HT1080 (cell line): ENCODE measurements at regions not wholly inside any gene's neighbourhood (a gene's known extent, or its start where the extent isn't known, plus 50 kb on each side); places are given as distances from the start of the nearest gene placed in this dataset.
A peak's percentile ranks its signal among the peaks of the same experiment; 100 is the strongest.

ENCODE experiments used
- DNase-seq: peaks from one replicate; pipeline ENCODE4 v3.0.0-alpha.2; 2015; ENCODE audit warnings: low read depth

DNA sequence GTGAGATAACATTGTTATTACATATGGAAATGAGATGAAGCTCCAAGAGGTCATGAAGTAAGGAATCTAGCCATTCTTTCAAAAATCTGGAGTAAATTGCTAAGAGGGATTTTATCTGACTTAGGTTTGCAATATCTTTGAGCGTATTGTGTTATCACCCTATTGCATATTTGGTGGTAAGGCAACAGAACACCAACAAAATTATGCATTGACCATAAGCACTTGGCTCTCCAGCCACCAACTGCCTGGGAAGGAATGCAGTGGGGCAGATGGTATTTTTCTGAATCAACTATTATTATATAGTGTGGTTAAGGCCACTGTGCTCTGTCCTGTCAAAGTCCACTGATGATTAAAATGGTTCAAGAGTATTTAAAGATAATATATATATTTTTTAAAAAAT lies 287.9 kb upstream of the SEMA6D start:
- DNase-seq = no peak

DNA sequence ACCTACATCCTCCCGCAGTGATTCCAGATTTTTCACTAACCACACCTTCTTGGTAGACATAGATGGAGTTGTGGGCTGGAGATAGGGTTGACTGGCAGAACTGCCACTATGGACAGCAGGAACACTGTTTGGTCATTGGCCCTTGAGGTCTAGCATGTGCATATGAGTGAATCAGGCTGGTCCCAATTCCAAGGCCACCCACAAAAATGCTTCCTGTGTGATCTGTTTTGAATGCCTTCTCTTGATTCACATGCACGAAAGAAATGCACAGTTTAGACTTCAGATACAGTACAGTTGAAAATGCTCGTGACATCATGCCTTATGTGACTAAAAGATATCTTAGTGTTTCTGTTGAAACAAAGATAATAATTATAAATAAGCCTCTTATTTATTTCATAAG lies 285.8 kb upstream of the SEMA6D start:
- peak; percentile 44 for DNase-seq

DNA sequence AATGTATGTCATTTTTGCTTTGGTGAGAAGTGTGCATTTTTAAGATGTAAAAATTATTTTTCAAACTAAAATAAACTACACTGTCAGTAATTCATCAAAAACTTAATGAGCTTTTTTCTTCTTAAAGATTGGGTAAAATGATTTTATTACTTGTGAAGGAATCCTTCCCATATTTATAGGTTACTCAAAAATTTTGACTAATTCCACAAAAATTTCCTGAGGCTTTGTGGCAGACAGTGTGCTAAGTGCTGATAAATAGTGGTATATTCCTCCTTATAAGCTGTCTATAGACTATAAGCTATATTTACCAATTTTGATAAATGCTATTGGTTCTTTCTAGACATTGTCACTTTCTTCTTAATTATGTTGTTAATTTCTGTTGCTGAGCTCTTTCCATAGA lies 284.5 kb upstream of the SEMA6D start:
- no peak for DNase-seq

DNA sequence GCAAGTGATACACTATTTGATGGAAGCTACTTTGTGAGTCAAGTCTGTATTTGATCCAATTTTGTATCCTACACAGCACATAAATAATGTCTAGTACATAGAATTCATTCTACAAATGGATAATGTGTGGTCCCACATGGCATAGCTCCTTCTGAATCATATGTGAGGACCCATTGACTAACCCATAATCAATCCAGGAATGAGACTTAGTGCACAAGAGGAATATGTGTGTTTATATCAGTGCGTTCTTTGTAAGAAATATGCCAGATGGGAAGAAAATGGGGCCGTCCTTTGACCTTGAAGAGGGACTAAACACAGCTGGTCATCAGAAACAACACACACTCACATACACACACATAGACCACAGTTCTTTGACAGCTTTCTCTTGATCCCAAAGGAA lies 282.7 kb upstream of the SEMA6D start:
- DNase-seq = no peak

DNA sequence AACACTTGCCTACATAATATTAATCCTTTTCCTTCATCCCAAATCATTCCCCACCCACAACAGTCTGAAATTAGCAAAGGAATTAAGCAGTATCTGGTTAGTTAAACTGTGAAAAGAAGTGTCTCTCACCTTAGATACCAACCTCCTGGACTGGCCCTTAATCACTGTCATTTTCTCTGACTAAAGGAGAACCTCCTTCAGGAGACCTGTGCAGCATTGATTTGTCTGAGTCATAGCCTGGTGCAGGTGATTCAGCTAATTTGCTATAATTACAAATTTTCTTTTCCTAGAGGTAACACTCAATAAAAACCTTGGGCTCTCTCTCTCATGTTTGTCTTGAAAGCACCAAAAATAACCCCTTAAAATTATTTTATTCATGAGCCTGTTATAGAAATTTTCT lies 279.8 kb upstream of the SEMA6D start:
- no peak for DNase-seq

DNA sequence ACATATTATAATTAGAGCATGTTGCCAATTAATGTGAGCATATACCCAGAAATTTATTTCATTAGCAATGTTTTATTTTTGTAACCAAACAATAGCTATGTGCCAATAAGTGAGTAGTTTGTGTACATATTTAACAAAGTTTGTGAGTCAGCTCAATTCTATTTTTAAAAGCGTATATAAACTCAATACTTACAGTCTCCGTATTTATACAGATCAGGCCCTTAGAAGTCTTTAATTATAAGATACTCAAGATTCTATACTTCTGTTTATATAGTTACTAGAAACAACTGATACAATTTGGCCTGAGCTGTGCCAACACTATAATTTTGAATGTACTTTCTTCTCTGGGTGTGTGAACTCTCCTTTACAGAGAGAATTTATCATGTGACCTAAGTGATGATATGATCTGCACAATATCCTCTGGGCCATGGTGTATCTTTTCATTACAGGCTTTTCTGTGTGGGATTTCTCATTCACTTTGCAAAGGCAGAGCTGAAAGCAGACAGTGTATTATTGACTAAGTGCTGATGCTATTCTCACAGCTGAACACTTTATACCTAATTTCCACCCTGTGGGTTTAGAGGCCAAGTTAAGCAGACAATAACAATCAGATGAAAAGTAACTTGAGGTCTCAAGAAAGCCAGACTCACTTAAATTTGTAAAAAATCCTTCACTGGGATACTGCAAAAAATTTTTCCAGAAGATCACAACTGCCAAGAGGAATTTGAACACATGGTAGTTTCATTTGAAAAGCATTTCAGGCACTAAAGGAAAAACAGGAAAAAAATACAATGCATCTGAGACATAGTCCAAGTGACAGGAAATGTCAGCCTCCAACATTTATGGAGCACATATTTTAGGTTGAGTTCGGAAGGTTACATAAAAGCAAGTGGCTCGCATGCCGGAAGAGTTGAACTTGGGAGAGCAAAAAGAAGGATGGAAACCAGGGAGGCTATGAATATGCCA lies 277.9 kb upstream of the SEMA6D start:
- no peak for DNase-seq

DNA sequence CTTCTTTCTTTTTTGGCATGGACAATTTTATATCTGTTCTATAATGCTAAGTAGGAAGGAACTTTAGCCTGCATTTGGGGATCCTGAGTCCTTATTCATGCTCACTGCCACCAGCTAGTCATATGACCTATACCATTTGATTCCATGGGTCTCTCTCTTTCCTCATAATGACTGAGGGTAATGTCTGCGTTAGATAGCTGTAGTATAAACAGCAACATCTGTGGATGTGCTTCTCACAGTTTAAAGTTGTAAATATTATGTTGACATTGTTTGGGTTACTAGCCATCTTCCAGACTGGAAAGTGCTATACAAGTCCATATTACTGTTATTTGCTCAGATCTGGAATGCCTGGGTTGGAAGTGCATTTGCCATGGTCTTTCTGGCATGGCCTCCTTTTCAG lies 274.9 kb upstream of the SEMA6D start:
- DNase-seq = no peak

DNA sequence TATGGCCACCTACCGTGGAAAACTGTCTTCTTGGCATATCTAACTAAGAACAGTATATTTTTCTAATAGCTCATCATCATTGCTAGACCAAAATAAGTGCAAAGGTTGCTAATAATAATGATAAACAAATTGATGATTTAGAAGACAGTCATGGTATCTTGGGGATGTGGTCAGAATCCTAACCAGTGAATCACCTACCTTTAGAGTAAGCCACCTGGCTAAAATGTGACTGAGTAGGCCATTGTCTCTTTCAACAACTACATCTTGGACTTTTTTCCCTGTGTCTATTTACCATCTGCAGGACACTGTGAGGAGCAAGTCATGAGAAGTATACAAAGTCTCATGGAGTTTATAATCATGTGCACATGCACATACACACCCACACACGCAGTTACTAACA lies 273.5 kb upstream of the SEMA6D start:
- peak; percentile 14 for DNase-seq

DNA sequence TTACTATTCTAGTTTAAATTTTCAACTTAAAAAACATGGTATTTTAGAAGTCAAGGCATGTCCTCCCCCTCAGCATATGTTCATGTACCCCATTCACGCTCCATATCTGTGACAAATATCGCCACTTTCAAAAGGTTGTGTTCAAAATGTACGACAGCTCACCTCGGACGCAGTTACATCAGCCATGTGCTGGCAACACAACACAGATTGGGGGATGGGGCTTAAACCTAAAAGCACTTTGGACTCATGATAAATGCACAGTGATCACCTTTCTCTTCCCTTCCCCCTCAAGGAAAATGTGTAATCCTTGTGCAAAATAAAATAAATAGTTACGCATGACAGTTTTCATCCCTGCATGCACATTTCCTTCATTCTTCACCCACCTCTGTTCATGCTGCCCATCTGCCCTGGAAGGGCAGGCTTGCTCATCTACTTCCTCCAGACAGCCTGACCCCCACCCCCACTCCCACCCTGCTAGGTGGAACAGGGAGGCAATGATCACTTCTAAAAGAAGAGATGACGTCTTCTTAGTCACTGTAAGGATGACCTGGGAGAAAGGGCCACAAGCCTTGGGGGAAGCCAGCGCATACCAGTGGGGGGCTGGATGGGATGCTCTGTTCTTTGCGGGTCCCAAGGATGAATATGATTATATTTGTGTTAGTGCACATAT lies 271.4 kb upstream of the SEMA6D start:
- DNase-seq = no peak

DNA sequence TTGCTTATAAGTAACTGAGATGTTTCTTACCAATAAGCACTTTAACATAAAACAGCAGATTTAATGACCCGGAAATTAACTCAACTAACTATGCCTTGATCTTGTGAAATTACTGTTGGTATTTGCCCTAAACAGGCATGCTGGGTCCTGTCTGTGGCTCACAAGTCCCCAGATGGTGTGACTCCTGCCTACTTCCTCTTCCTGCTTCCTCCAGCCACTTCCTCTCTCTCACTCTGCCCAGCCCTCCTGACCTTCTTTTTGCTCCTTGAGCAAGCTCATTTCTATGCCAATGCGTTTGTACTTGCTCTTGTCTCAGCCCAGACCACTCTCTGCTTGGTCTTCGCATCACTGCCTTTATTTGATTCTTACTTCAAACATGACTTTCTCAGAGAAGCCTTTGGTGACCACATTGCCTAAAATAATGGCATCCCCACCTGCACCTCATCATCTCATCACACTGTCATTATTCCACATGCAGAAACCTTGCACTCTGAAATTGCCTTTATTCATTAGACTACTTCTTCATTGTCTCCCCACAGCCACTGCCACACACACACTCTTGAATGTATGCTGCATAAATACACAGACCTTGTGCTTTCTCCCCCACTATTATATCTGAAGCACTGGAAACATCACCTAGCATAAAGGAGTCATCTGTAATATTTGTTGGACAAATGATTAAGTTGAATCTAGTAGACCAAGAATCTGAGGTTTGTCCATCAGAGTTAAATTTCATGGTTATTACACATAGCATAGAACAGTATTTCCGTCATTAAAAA lies 256.3 kb upstream of the SEMA6D start:
- peak; percentile 5 for DNase-seq

DNA sequence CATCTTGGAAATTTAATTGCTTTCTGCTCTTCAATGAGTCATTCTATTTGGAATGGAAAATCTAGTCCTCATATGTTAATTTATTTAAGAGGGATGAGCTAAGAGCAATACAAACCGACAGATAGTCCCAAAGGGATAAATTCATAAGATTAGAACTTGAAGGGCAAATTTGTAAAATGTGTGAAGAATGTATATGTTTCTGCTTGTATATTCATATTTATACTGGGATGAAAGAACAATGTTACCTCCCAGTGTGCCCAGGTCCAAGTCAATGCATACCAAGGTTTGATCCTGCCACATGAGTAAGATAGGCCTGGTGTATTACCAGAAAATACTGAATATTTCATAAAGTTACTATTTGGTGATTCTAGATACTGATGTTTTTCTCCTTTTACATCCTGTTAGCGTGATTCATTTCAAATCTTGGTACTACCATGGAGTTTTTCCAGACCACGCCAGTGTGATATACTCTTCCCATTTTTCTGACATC lies 255.6 kb upstream of the SEMA6D start:
- no peak for DNase-seq

DNA sequence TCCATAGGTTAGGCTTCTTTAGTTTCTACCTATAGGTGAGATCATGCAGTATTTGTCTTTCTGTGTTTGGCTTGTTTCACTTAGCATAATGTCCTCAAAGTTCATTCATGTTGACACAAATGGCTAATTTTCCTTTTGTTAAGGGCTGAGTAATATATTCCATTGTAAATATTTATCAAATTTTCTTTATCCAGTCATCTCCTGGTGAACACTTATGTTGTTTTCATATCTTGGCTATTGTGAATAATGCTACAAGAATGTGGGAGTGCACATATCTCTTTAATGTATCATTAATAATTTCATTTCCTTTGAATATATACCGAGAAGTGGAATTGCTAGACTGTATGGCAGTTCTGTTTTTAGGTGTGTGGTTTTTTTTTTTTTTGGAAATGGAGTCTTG lies 250.9 kb upstream of the SEMA6D start:
- peak; percentile 34 for DNase-seq

DNA sequence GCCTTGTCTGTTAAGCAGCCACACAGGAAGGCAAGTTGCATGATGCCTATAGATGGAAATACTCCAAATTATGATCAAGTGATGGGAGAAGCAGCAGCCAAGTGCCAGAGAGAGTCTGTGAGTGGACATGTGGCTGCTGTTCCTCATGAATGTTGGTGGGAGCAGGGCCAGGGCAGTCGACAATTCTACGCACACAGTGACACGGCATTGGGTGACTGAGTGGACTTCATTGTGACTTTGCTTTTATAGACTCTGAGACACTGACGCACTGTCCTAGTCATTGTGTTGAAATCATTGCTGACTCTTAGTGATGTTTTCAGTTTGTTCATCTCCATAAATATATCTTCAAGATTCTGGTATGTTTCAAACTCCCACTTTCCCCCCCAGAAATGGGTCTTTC lies 246.3 kb upstream of the SEMA6D start:
- no peak for DNase-seq

DNA sequence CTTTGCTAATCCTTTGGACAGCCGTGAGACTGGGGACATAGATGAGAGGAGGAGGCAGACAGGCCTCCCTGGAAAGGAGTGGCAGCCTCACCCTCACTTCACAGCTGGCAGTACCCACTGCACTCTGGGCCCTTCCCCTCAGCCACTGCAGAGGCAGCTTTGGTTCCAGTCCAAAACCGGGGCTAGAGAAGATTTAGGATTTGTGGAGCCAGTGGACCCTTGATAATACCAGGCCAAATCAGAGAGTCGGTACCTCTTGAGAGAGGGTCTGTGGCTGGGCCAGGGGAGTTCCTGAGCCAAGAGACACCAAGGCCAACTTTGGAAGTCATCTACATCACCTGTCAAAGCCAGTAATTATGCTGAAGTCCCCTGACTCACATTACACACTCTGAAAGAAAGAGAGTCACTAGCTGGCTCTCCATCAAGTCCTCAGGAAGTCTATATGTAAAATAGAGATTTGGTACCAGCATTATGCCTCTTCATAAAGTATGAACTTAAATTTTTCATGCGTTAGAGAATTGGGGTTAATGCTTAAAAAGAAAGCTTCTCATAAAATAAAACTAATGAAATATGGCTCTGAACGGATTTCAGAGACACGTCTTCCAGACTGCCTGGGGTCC lies 244.1 kb upstream of the SEMA6D start:
- no peak for DNase-seq

DNA sequence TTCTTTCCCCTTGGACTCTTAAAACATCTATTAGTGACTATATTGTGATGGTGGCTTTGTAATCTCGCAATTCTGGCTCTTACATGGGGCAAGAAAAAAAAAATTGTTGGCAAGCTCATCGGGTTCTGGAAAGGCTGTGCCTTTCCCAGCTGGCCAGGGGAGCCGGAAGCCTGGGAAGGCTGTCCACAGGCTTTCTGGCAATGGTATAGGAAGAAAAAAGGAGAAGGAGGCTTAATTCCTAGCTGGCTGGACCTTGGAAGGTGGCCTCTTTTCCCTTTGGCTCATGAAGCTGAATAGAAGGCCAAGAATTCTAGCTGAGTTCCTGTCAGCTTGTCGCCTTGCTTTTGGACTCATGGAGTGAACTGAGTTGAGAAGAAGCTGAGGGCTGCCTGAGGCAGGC lies 243.5 kb upstream of the SEMA6D start:
- DNase-seq = no peak

DNA sequence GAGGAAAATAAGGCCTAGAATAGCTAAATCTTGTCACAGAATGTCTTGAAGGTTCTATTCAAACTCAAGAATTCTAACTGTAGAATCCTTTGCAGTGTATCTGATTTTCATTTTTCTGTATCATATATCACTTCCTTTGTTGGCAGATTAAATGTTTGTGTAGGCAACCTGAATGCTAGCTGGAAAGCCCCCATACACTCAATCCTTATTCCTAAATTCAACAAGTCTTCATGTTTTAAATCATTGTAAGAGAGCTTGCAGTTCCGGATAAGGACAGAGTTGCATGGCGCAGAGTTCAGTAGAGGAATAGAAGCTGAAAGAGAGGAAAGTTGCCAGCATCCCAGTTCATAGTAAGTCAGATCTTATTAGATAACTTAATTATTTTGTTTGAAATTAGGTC lies 242.0 kb upstream of the SEMA6D start:
- DNase-seq = no peak

DNA sequence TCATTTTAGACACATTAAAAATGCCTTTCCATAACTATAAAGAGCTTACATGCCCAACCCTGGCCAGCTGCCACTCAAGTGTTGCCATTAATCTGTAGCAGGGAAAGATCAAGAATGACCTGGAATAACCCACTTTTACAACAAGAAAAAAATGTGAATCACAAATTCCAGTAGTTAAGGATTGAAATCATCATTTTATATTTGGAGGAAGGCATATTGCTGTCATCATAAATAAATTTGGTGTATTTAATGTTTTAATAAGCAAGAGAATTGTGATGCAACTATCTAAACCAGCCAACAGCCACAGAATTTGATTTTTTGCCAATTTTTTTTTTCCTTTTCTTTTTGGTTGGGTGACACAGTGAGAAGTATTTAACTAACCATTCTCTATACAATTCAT lies 240.0 kb upstream of the SEMA6D start:
- no peak for DNase-seq

DNA sequence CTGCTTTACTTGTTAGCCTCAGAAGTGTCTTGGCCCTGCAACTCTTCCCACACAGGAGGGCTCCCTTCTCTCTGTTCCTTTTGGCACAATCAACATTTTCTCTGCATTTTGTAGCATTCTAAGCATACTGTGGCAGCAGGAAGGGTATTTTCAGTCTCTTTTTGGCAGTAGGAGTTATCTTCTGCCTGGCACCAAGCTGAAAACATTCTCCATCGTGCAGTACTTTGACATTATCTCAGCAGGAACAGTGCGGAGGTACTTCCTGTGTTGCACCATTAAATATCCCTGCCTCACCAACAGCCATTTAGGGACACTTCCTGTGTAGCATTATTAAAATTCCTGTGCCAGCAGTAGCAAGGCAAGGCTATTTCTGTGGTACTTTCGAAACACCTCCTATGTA lies 233.2 kb upstream of the SEMA6D start:
- DNase-seq = peak; percentile 18

DNA sequence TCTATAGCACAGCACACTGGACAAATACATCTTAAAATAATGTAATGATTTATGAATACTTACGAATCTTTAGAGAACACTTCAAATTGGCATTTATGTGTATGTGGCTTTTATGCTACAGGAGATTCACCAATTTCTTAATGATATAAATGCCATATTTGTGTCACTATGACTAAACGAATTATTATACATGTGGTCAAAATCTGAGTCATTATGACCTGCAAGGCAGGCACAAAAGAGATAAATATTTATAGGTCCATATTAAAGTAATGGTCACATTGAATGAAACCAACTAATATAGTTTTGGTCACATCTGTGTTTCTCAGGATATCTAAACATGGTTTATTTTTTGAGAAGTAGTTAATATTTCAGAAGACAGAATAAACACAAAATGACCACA lies 232.3 kb upstream of the SEMA6D start:
- DNase-seq = no peak

DNA sequence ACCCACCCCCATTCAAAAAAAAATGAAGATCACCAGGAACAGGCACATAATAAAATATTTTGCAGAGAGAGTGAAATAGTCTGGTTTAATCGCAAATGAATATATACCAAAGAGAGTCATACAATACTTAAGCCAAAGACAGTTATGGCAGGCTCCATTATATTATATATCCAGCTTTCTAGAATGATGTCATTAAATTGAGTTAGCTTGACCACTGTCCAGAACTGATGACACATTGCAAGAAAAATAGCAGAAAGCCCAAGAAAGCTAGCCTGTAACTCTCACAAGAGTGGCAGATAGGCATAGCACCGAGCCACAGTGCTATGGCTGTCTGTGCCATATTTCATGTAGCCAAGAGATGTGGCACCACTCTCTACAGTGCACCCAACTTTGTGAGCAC lies 231.9 kb upstream of the SEMA6D start:
- no peak for DNase-seq

DNA sequence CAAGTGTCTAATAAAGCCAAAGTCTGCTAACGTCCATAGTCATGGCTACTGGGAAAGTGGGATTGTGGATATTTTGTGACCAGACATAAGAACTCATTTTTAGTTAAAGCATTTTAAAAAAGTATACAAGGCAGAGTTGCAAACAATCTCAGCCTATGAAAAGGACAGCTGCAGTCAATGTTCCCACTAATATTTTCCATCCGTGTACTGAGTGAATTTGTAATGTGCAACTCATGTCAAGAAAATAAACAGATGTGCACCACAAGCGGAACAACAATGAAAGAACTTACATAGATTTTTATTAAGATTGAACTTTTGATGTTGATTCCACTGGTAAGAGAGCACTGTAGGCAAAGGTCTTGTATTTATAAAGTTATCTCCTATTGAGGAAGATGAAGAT lies 231.3 kb upstream of the SEMA6D start:
- no peak for DNase-seq

DNA sequence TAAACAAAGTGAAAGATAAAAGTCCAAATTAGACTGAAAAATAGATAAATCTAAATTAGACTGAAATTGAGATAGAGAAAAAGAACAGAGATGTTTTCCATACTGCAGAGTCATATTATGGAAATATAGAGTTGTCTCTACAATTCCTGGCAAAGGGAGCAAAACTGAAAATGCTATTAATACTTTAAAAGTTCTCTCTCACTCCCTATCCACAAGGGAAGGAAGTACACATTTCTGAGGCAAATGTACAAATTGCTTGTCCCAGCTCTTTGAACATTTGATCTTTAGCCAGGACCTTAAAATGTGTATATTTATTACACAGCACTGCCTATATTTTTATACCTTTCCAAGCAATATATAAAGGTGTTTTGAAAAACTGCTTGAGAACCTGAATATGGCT lies 225.1 kb upstream of the SEMA6D start:
- no peak for DNase-seq
